Mucosa of rectum (tissue), 2 donors: ENCODE measurements at regions not wholly inside any gene's neighbourhood (a gene's known extent, or its start where the extent isn't known, plus 50 kb on each side); places are given as distances from the start of the nearest gene placed in this dataset.

Experiments
- H3K27ac ChIP-seq, 2 donors: one replicate each; pipeline ENCODE4 v1.7.0; 2013; ENCODE audit warnings: inconsistent platforms in 2 of 2, low read depth in 2 of 2, low read length in 2 of 2
- H3K27me3 ChIP-seq, 2 donors: one replicate each; pipeline ENCODE4 v1.7.0; 2013; ENCODE audit warnings: low read length in 2 of 2; ENCODE audit not compliant: control insufficient read depth in 2 of 2, insufficient read depth in 2 of 2
- H3K36me3 ChIP-seq, 2 donors: one replicate each; pipeline ENCODE4 v1.7.0; 2013; ENCODE audit warnings: low read length in 2 of 2; ENCODE audit not compliant: control insufficient read depth in 2 of 2, insufficient read depth in 2 of 2
- H3K4me1 ChIP-seq, 2 donors: one replicate each; pipeline ENCODE4 v1.7.0; 2013; ENCODE audit warnings: low read length in 2 of 2, mild to moderate bottlenecking in 1 of 2; ENCODE audit not compliant: control insufficient read depth in 2 of 2, insufficient read depth in 2 of 2
- H3K4me3 ChIP-seq, 2 donors: one replicate each; pipeline ENCODE4 v1.7.0; 2013; ENCODE audit warnings: low read length in 2 of 2
- H3K9ac ChIP-seq, 2 donors: one replicate each; pipeline ENCODE4 v1.7.0; 2013; ENCODE audit warnings: low read length in 2 of 2, low read depth in 1 of 2, mild to moderate bottlenecking in 1 of 2
- H3K9me3 ChIP-seq, 2 donors: one replicate each; pipeline ENCODE4 v1.7.0; 2013; ENCODE audit warnings: low read length in 2 of 2; ENCODE audit not compliant: control insufficient read depth in 2 of 2
- donor health status: healthy.
- donor health status: Normal muscosa, but diverticular disease.

- Histone ChIP-seq H3K4me3 (no peak overlapping the region), H3K36me3 (no peaks in the 10 kb centered on the region), H3K27me3 (no peaks in the 10 kb centered on the region), H3K9me3 (no peaks in the 10 kb centered on the region), H3K9ac (no peak overlapping the region), H3K4me1 (peaks cover 2 to 12% of the 10 kb centered on the region in 2 donors), H3K27ac (no peak overlapping the region)
These were observed 157.1 kb downstream of the TLE1 start for GRCh38 chr9:81532251-81532650.

- Histone ChIP-seq H3K36me3 (no peaks in the 10 kb centered on the region), H3K9me3 (no peaks in the 10 kb centered on the region), H3K9ac (no peak overlapping the region), H3K4me3 (no peak overlapping the region), H3K27me3 (no peaks in the 10 kb centered on the region), H3K27ac (no peak overlapping the region), H3K4me1 (peaks cover 2 to 12% of the 10 kb centered on the region in 2 donors)
These were observed 157.8 kb downstream of the TLE1 start for GRCh38 chr9:81531511-81531910.

GRCh38 chr9:81530846-81531245, 158.5 kb downstream of the TLE1 start:
- no peak overlapping the region for H3K27ac ChIP-seq
- H3K36me3 ChIP-seq, result no peaks in the 10 kb centered on the region
- no peak overlapping the region for H3K9ac ChIP-seq
- H3K4me3 ChIP-seq, result no peak overlapping the region
- no peaks in the 10 kb centered on the region for H3K9me3 ChIP-seq
- peaks cover 2 to 12% of the 10 kb centered on the region in 2 donors for H3K4me1 ChIP-seq
- H3K27me3 ChIP-seq, result no peaks in the 10 kb centered on the region

- Histone ChIP-seq H3K27me3 (no peaks in the 10 kb centered on the region), H3K4me3 (peak overlapping the region in 1 of 2 donors; percentile 18), H3K36me3 (no peaks in the 10 kb centered on the region), H3K27ac (peak overlapping the region in 1 of 2 donors; percentile 52), H3K9ac (no peak overlapping the region), H3K9me3 (no peaks in the 10 kb centered on the region), H3K4me1 (peaks cover 2 to 12% of the 10 kb centered on the region in 2 donors)
These were observed 159.0 kb downstream of the TLE1 start for GRCh38 chr9:81530310-81530810.

- Histone ChIP-seq H3K27ac (peak overlapping the region in 1 of 2 donors; percentile 52), H3K27me3 (no peaks in the 10 kb centered on the region), H3K9me3 (no peaks in the 10 kb centered on the region), H3K9ac (no peak overlapping the region), H3K4me1 (peaks cover 2 to 12% of the 10 kb centered on the region in 2 donors), H3K4me3 (no peak overlapping the region), H3K36me3 (no peaks in the 10 kb centered on the region)
These were observed 159.7 kb downstream of the TLE1 start for GRCh38 chr9:81529556-81530193.

GRCh38 chr9:81526587-81526986, 162.8 kb downstream of the TLE1 start:
- no peaks in the 10 kb centered on the region for H3K36me3 ChIP-seq
- H3K27me3 ChIP-seq, result no peaks in the 10 kb centered on the region

GRCh38 chr9:81522716-81523551, 166.4 kb downstream of the TLE1 start:
- H3K27me3 ChIP-seq, result no peaks in the 10 kb centered on the region
- H3K4me1 ChIP-seq, result peaks cover 0 to 5% of the 10 kb centered on the region in 2 donors
- H3K4me3 ChIP-seq, result peak overlapping the region; percentile 45 to 64
- peak overlapping the region; percentile 5 to 31 for H3K27ac ChIP-seq
- H3K36me3 ChIP-seq, result no peaks in the 10 kb centered on the region
- H3K9me3 ChIP-seq, result no peaks in the 10 kb centered on the region
- H3K9ac ChIP-seq, result no peak overlapping the region

More at GRCh38 chr9:81526587-81526986, 162.8 kb downstream of the TLE1 start:
- no peaks in the 10 kb centered on the region for H3K9me3 ChIP-seq
- H3K4me3 ChIP-seq, result no peak overlapping the region
- no peak overlapping the region for H3K9ac ChIP-seq
- H3K27ac ChIP-seq, result no peak overlapping the region
- H3K4me1 ChIP-seq, result peaks cover 2 to 17% of the 10 kb centered on the region in 2 donors

- H3K27me3 ChIP-seq, result no peaks in the 10 kb centered on the region
- no peak overlapping the region for H3K27ac ChIP-seq
- no peaks in the 10 kb centered on the region for H3K9me3 ChIP-seq
- no peak overlapping the region for H3K4me3 ChIP-seq
- H3K4me1 ChIP-seq, result peaks cover 0 to 5% of the 10 kb centered on the region in 2 donors
- no peak overlapping the region for H3K9ac ChIP-seq
- no peaks in the 10 kb centered on the region for H3K36me3 ChIP-seq
These were observed 167.5 kb downstream of the TLE1 start for GRCh38 chr9:81521892-81522291.

GRCh38 chr9:81519816-81520495, 169.4 kb downstream of the TLE1 start:
- no peaks in the 10 kb centered on the region for H3K36me3 ChIP-seq
- peaks cover 0 to 5% of the 10 kb centered on the region in 2 donors for H3K4me1 ChIP-seq
- no peak overlapping the region for H3K9ac ChIP-seq
- H3K9me3 ChIP-seq, result no peaks in the 10 kb centered on the region
- no peak overlapping the region for H3K4me3 ChIP-seq
- no peak overlapping the region for H3K27ac ChIP-seq
- no peaks in the 10 kb centered on the region for H3K27me3 ChIP-seq

GRCh38 chr9:81517954-81518353, 171.4 kb downstream of the TLE1 start:
- no peaks in the 10 kb centered on the region for H3K36me3 ChIP-seq
- no peaks in the 10 kb centered on the region for H3K9me3 ChIP-seq
- H3K27ac ChIP-seq, result no peak overlapping the region
- no peaks in the 10 kb centered on the region for H3K27me3 ChIP-seq
- no peak overlapping the region for H3K9ac ChIP-seq
- H3K4me3 ChIP-seq, result no peak overlapping the region
- peaks cover 0 to 3% of the 10 kb centered on the region in 2 donors for H3K4me1 ChIP-seq
